ENCODE measurements at regions not wholly inside any gene's neighbourhood (a gene's known extent, or its start where the extent isn't known, plus 50 kb on each side); places are given as distances from the start of the nearest gene placed in this dataset.

DNA sequence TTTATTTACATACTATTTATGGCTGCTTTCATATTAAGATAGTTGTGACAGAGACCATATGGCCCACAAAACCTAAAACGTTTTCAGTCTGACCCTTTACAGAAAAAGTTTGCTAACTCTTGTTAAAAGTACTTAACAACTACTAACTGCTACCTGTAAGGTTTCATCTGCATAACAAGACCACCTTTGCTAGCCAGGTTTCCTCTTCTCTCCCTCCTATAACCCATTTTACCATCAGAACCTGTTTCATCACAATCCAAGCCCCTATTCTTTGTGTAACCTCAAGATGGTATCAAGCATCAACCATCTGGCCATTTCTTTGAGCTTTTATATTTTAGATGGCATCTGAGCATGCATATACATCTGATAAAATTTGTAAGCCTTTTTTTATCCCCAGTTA, 305.4 kb downstream of the HHIPL2 start:
- Histone ChIP-seq H3K9me3 (ENCODE audit: low read length) (no peaks in the 10 kb centered on the region), H3K4me2 (ENCODE audit: low read length) (no peak overlapping the region), H4K20me1 (ENCODE audit: low read length) (no peaks in the 10 kb centered on the region), H3K4me1 (ENCODE audit: insufficient read depth, low read length) (peaks cover 14% of the 10 kb centered on the region), H3K27me3 (ENCODE audit: low read length) (no peaks in the 10 kb centered on the region), H3K4me3 (ENCODE audit: low read length) (no peak overlapping the region), H3K36me3 (ENCODE audit: low read depth, low read length) (no peaks in the 10 kb centered on the region), H2AFZ (ENCODE audit: low read length) (no peak overlapping the region), H3F3A (ENCODE audit: low read length, unreplicated experiment) (no peaks in the 10 kb centered on the region), H3K9me2 (replicated peaks; ENCODE audit: low read length) (no peaks in the 10 kb centered on the region), H3K79me2 (ENCODE audit: low read length) (no peaks in the 10 kb centered on the region), H3K9ac (ENCODE audit: low read length) (no peak overlapping the region), H3K27ac (ENCODE audit: low read length) (no peak overlapping the region)
- intact Hi-C loops (cut with micrococcal nuclease): no loop called here
- no peak for ATAC-seq
- POLR2A ChIA-PET (ENCODE audit: unreplicated experiment): no interaction called here
- BruUV-seq (replicated peaks): no TSS peak
- no peak for DNase-seq
- TF ChIP-seq, protein P1, sequence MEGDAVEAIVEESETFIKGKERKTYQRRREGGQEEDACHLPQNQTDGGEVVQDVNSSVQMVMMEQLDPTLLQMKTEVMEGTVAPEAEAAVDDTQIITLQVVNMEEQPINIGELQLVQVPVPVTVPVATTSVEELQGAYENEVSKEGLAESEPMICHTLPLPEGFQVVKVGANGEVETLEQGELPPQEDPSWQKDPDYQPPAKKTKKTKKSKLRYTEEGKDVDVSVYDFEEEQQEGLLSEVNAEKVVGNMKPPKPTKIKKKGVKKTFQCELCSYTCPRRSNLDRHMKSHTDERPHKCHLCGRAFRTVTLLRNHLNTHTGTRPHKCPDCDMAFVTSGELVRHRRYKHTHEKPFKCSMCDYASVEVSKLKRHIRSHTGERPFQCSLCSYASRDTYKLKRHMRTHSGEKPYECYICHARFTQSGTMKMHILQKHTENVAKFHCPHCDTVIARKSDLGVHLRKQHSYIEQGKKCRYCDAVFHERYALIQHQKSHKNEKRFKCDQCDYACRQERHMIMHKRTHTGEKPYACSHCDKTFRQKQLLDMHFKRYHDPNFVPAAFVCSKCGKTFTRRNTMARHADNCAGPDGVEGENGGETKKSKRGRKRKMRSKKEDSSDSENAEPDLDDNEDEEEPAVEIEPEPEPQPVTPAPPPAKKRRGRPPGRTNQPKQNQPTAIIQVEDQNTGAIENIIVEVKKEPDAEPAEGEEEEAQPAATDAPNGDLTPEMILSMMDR (conservative IDR thresholded peaks at IDR 0.05; ENCODE audit: low read depth, low read length): no peak
- TF ChIP-seq EZH2phosphoT487 (IDR thresholded peaks at IDR 0.05; ENCODE audit: borderline replicate concordance, low read length) (no peak), EZH2 (IDR thresholded peaks at IDR 0.05; ENCODE audit: low read length, unreplicated experiment) (no peak)
- CTCF ChIA-PET: no interaction called here

DNA sequence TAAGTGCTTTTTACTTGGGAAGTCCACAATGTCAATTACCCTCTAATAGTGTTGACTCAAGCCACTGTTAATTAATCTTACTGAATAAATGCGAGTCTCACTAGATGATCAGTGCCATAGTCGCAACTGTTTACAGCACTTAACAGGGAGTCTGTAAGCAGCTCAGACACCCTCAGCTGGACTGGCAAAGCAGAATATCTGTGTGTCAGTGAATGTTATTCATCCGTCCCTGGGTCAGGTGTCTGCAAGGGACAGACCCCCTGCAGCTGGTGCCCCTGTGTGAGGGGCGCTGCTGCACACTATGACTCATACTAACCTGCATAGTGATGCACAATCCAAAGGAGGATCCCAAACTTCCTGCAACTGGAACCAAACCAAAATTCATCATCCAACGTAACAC, 306.5 kb downstream of the HHIPL2 start:
- ChIA-PET CTCF (no interaction called here), POLR2A (ENCODE audit: unreplicated experiment) (no interaction called here)
- no peak for DNase-seq
- Histone ChIP-seq H3K36me3 (ENCODE audit: low read depth, low read length) (no peaks in the 10 kb centered on the region), H4K20me1 (ENCODE audit: low read length) (no peaks in the 10 kb centered on the region), H3K27ac (ENCODE audit: low read length) (no peak overlapping the region), H3K4me1 (ENCODE audit: insufficient read depth, low read length) (peaks cover 14% of the 10 kb centered on the region), H2AFZ (ENCODE audit: low read length) (no peak overlapping the region), H3K9me2 (replicated peaks; ENCODE audit: low read length) (no peaks in the 10 kb centered on the region), H3K4me3 (ENCODE audit: low read length) (no peak overlapping the region), H3F3A (ENCODE audit: low read length, unreplicated experiment) (no peaks in the 10 kb centered on the region), H3K9me3 (ENCODE audit: low read length) (no peaks in the 10 kb centered on the region), H3K79me2 (ENCODE audit: low read length) (no peaks in the 10 kb centered on the region), H3K9ac (ENCODE audit: low read length) (no peak overlapping the region), H3K4me2 (ENCODE audit: low read length) (no peak overlapping the region), H3K27me3 (ENCODE audit: low read length) (no peaks in the 10 kb centered on the region)
- intact Hi-C loops (cut with micrococcal nuclease): no loop called here
- no TSS peak for BruUV-seq (replicated peaks)
- no peak for ATAC-seq
- TF ChIP-seq EZH2 (IDR thresholded peaks at IDR 0.05; ENCODE audit: low read length, unreplicated experiment) (no peak), EZH2phosphoT487 (IDR thresholded peaks at IDR 0.05; ENCODE audit: borderline replicate concordance, low read length) (no peak)
- TF ChIP-seq, protein P1 (conservative IDR thresholded peaks at IDR 0.05; ENCODE audit: low read depth, low read length): no peak

DNA sequence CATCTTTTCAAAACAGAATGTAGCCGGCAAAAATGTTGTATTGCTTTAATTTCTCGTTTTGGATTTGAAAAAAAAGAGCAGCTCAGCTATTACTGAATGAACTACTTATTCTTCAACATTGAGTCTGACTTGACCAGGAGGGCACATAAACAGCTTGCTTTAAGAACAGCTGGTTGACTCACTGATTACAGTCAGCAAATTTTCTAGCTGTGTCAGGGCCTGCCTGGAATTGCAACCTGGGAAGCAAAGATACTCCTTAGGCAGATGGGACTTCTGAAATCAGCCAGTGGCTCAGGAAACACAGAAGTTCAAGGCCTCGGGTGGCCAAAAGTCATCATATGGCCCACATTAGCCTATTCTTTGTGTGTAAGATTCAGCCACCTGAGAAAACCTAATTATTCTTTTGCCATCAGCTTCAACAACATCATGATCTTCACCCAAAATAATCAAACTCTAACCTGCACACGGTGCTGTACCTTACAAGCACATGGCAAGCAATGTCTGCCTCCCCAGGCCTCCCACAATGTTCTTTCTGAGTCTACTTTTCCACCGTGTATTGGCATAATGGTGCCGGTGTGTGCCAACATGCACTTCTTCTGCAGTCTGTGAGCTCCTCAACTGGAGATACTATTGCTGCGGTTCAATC, 307.2 kb downstream of the HHIPL2 start:
- Histone ChIP-seq H4K20me1 (ENCODE audit: low read length) (no peaks in the 10 kb centered on the region), H3K4me3 (ENCODE audit: low read length) (no peak overlapping the region), H3K36me3 (ENCODE audit: low read depth, low read length) (no peaks in the 10 kb centered on the region), H3K4me1 (ENCODE audit: insufficient read depth, low read length) (peaks cover 14% of the 10 kb centered on the region), H3K27ac (ENCODE audit: low read length) (no peak overlapping the region), H3K79me2 (ENCODE audit: low read length) (no peaks in the 10 kb centered on the region), H2AFZ (ENCODE audit: low read length) (no peak overlapping the region), H3K9me3 (ENCODE audit: low read length) (no peaks in the 10 kb centered on the region), H3K4me2 (ENCODE audit: low read length) (no peak overlapping the region), H3K9me2 (replicated peaks; ENCODE audit: low read length) (no peaks in the 10 kb centered on the region), H3K9ac (ENCODE audit: low read length) (no peak overlapping the region), H3F3A (ENCODE audit: low read length, unreplicated experiment) (no peaks in the 10 kb centered on the region), H3K27me3 (ENCODE audit: low read length) (no peaks in the 10 kb centered on the region)
- TF ChIP-seq, protein P1 (conservative IDR thresholded peaks at IDR 0.05; ENCODE audit: low read depth, low read length): no peak
- TF ChIP-seq EZH2phosphoT487 (IDR thresholded peaks at IDR 0.05; ENCODE audit: borderline replicate concordance, low read length) (no peak), EZH2 (IDR thresholded peaks at IDR 0.05; ENCODE audit: low read length, unreplicated experiment) (no peak)
- DNase-seq: peak; percentile 55
- intact Hi-C loops (cut with micrococcal nuclease): no loop called here
- BruUV-seq (replicated peaks): no TSS peak
- ChIA-PET CTCF (no interaction called here), POLR2A (ENCODE audit: unreplicated experiment) (no interaction called here)
- ATAC-seq: no peak

Data from PC-3 (cell line).